ENCODE measurements at regions not wholly inside any gene's neighbourhood (a gene's known extent, or its start where the extent isn't known, plus 50 kb on each side); places are given as distances from the start of the nearest gene placed in this dataset.
"Not testable (repeated sequence)": the region's sequence is repeated elsewhere in the genome, so short reads cannot be mapped to it uniquely, and the experiment has no call there.

GRCh38 chr13:40043764-40044163 lies 388.3 kb downstream of the COG6 start:
- no peak for TF ChIP-seq CTCF (conservative IDR thresholded peaks at IDR 0.05)
- H3K27ac ChIP-seq: no peak overlapping the region

DNA sequence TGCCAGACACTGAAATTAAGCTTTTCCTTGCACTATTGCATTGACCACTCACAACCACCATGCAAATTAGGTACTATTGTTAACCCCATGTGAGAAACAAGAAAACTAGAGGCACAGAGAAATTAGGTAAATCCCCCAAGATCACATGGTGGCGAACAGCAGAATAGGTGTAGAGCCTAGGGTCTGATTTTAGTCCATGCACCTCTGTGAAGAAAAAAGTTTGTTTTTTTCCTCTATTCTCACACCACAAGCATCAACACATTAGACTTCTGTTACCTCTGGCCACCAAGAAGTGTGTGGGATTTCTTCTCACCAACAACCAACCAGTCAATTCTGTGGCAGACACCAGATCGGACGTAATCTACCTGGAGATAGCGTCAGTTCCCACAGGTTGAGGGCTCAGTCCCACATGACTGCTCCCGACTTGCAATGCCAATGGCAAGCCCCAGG lies 391.9 kb downstream of the COG6 start:
- no peak for TF ChIP-seq CTCF (conservative IDR thresholded peaks at IDR 0.05)
- H3K27ac ChIP-seq: no peak overlapping the region

GRCh38 chr13:40048551-40048950 lies 393.1 kb downstream of the COG6 start:
- H3K27ac ChIP-seq: no peak overlapping the region
- no peak for TF ChIP-seq CTCF (conservative IDR thresholded peaks at IDR 0.05)

- TF ChIP-seq CTCF (conservative IDR thresholded peaks at IDR 0.05): no peak
- H3K27ac ChIP-seq: no peak overlapping the region
These were observed 397.5 kb downstream of the COG6 start for GRCh38 chr13:40052954-40053353.

DNA sequence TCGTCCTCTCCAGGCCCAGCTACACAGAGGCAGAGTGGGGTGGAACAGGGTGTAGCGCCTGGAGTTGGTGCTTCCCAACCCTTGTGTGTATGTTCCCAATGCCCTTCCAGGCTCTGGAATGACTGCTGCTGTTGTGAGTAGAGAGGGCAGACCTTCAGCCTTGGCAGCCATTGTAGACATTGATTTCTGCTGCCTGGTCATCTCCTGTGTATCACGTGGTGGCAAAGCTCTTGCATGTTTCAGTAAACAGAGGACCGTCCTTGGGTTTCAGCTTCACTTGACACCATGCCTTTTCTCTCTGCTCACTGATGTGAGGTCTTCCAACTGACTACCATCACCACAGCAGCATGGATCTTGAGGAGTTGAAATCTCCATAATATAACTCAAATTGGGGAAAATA lies 397.9 kb downstream of the COG6 start:
- no peak overlapping the region for H3K27ac ChIP-seq
- no peak for TF ChIP-seq CTCF (conservative IDR thresholded peaks at IDR 0.05)

DNA sequence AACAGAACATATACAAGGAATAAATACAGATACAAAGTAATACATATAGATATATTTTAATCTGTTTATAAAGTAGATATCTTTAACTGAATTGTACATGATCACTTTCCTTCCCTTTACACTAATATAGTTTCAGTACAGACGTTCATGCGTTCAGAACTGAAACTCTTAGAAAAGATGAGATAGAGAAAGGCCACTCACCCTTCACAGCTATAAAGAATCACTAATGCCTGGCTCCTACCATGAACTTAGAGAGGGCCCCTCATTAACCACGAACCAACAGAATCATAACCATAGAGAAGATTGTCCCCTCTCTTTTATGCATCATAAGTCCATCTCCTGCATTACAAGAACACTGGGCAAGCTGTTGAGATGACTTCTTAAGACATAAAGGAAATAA lies 399.0 kb downstream of the COG6 start:
- not testable (repeated sequence) for H3K27ac ChIP-seq

DNA sequence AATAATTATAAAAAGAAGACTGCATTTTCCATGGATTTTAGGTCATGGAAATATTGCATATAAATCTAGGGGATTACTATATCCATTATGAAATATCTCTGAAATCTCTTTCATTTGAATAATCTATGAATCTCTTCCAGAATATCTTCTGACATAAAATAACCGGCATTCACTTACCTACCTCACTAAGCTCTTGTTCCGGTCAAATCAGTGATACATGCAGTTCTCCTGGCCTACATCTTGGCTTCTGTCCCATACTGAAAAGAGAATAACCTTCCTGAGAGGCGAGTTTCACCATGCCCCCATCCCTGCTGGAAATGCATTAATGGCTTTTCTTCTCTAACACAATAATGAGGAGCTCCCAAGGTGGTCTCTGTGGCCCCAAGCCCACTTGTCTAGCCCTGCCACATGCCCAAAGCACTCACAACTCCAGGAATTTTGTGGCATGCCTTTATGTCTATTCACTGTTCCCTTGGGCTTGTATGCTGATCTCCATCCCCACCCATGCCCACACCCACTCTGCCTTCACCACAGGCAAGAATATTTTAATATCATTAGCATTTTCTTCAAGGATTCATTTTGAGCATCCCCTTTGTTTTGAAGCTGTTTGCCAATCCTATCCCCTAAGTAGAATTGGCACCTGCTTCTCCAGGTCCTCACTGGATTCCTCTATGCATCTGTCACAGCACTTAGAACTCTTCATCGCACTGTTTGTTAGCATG lies 401.6 kb downstream of the COG6 start:
- H3K27ac ChIP-seq: no peak overlapping the region
- no peak for TF ChIP-seq CTCF (conservative IDR thresholded peaks at IDR 0.05)

GRCh38 chr13:40058757-40059236 lies 403.3 kb downstream of the COG6 start:
- TF ChIP-seq CTCF (conservative IDR thresholded peaks at IDR 0.05): no peak
- H3K27ac ChIP-seq: no peak overlapping the region

All from VCaP (cell line).